ENCODE measurements at regions not wholly inside any gene's neighbourhood (a gene's known extent, or its start where the extent isn't known, plus 50 kb on each side); places are given as distances from the start of the nearest gene placed in this dataset.

DNA sequence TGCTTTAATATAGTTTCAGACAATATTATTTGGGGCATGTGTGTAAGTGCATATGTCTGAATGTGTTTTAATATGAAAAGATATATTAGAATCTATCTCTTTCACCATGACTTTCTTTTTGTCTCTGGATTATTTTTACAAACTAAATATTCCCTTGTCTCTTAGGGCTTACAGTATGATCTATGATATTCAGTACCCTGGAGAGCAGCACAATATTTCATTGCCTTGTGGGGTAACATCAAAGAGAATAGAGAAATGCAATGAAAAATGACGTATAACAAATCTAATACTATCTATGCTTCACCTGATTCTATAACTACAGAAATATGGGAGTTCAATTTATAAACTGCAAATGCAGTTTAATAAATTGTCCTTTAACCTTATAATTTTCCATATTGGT lies 2084.5 kb downstream of the MRPL39 start:
- TF ChIP-seq ZNF211 (tag by site-specific recombination; IDR thresholded peaks at IDR 0.05; ENCODE audit: low read depth), result no peak
- TF ChIP-seq, protein P1, sequence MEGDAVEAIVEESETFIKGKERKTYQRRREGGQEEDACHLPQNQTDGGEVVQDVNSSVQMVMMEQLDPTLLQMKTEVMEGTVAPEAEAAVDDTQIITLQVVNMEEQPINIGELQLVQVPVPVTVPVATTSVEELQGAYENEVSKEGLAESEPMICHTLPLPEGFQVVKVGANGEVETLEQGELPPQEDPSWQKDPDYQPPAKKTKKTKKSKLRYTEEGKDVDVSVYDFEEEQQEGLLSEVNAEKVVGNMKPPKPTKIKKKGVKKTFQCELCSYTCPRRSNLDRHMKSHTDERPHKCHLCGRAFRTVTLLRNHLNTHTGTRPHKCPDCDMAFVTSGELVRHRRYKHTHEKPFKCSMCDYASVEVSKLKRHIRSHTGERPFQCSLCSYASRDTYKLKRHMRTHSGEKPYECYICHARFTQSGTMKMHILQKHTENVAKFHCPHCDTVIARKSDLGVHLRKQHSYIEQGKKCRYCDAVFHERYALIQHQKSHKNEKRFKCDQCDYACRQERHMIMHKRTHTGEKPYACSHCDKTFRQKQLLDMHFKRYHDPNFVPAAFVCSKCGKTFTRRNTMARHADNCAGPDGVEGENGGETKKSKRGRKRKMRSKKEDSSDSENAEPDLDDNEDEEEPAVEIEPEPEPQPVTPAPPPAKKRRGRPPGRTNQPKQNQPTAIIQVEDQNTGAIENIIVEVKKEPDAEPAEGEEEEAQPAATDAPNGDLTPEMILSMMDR (tag by site-specific recombination; IDR thresholded peaks at IDR 0.05), result no peak
- no peak for TF ChIP-seq ZNF274 (IDR thresholded peaks at IDR 0.05; ENCODE audit: low read length)
- no peak for TF ChIP-seq ZNF274 (tag by site-specific recombination; IDR thresholded peaks at IDR 0.05; ENCODE audit: borderline replicate concordance)
- no peak for TF ChIP-seq ZNF768 (tag by site-specific recombination; IDR thresholded peaks at IDR 0.05)
- TF ChIP-seq HOXA7 (CRISPR knock-in tag; IDR thresholded peaks at IDR 0.05; ENCODE audit: borderline replicate concordance), result no peak
- TF ChIP-seq, protein P2, sequence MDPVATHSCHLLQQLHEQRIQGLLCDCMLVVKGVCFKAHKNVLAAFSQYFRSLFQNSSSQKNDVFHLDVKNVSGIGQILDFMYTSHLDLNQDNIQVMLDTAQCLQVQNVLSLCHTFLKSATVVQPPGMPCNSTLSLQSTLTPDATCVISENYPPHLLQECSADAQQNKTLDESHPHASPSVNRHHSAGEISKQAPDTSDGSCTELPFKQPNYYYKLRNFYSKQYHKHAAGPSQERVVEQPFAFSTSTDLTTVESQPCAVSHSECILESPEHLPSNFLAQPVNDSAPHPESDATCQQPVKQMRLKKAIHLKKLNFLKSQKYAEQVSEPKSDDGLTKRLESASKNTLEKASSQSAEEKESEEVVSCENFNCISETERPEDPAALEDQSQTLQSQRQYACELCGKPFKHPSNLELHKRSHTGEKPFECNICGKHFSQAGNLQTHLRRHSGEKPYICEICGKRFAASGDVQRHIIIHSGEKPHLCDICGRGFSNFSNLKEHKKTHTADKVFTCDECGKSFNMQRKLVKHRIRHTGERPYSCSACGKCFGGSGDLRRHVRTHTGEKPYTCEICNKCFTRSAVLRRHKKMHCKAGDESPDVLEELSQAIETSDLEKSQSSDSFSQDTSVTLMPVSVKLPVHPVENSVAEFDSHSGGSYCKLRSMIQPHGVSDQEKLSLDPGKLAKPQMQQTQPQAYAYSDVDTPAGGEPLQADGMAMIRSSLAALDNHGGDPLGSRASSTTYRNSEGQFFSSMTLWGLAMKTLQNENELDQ (tag by site-specific recombination; IDR thresholded peaks at IDR 0.05; ENCODE audit: low read depth), result no peak
- no peak for TF ChIP-seq ZNF324 (tag by site-specific recombination; IDR thresholded peaks at IDR 0.05)
- TF ChIP-seq, protein P3, sequence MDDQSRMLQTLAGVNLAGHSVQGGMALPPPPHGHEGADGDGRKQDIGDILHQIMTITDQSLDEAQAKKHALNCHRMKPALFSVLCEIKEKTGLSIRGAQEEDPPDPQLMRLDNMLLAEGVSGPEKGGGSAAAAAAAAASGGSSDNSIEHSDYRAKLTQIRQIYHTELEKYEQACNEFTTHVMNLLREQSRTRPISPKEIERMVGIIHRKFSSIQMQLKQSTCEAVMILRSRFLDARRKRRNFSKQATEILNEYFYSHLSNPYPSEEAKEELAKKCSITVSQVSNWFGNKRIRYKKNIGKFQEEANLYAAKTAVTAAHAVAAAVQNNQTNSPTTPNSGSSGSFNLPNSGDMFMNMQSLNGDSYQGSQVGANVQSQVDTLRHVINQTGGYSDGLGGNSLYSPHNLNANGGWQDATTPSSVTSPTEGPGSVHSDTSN (CRISPR knock-in tag; IDR thresholded peaks at IDR 0.05), result no peak
- no peak for TF ChIP-seq SP2 (tag by site-specific recombination; IDR thresholded peaks at IDR 0.05)
- TF ChIP-seq ZBTB8A (tag by site-specific recombination; IDR thresholded peaks at IDR 0.05), result no peak
- TF ChIP-seq ZNF530 (tag by site-specific recombination; IDR thresholded peaks at IDR 0.05; ENCODE audit: low read depth), result no peak

All from HEK293 (cell line).